Hepatocyte (in vitro differentiated cells): ENCODE measurements at regions not wholly inside any gene's neighbourhood (a gene's known extent, or its start where the extent isn't known, plus 50 kb on each side); places are given as distances from the start of the nearest gene placed in this dataset.

Source experiments
- DNase-seq: peaks from one replicate; pipeline ENCODE4 v3.0.0-alpha.2; 2016; ENCODE audit warnings: low spot score
- H2AFZ ChIP-seq: fragments of 200-600 bp; sonication (generic); 2 replicates; pipeline ENCODE4 v1.6.0; 2016; ENCODE audit warnings: antibody characterized with exemption, mild to moderate bottlenecking
- H3K27ac ChIP-seq: fragments of 200-600 bp; sonication (generic); 2 replicates; pipeline ENCODE4 v1.5.1; 2016; ENCODE audit warnings: mild to moderate bottlenecking
- H3K27me3 ChIP-seq: fragments of 200-600 bp; sonication (generic); 2 replicates; pipeline ENCODE4 v1.6.1; 2016
- H3K36me3 ChIP-seq: fragments of 200-600 bp; sonication (generic); replicated peaks from 2 replicates; pipeline ENCODE4 v1.5.1; 2016; ENCODE audit warnings: low read depth; ENCODE audit not compliant: insufficient read depth
- H3K4me1 ChIP-seq: fragments of 200-600 bp; sonication (generic); 2 replicates; pipeline ENCODE4 v1.5.1; 2016; ENCODE audit warnings: mild to moderate bottlenecking, moderate library complexity; ENCODE audit not compliant: insufficient read depth
- H3K4me2 ChIP-seq: fragments of 200-600 bp; sonication (generic); 2 replicates; pipeline ENCODE4 v1.6.0; 2016
- H3K4me3 ChIP-seq: fragments of 200-600 bp; sonication (generic); 2 replicates; pipeline ENCODE4 v1.5.1; 2016; ENCODE audit warnings: mild to moderate bottlenecking
- H3K79me2 ChIP-seq: fragments of 200-600 bp; sonication (generic); 2 replicates; pipeline ENCODE4 v1.6.0; 2017; ENCODE audit warnings: mild to moderate bottlenecking
- H3K9me2 ChIP-seq: fragments of 200-600 bp; sonication (generic); replicated peaks from 2 replicates; pipeline ENCODE4 v1.6.0; 2017; ENCODE audit warnings: mild to moderate bottlenecking; ENCODE audit not compliant: insufficient read depth
- H3K9me3 ChIP-seq: fragments of 200-600 bp; sonication (generic); 2 replicates; pipeline ENCODE4 v1.5.1; 2016; ENCODE audit warnings: low read depth, mild to moderate bottlenecking
- H4K20me1 ChIP-seq: fragments of 200-600 bp; sonication (generic); 2 replicates; pipeline ENCODE4 v1.6.0; 2016; ENCODE audit warnings: mild to moderate bottlenecking; ENCODE audit not compliant: insufficient read depth, poor library complexity, severe bottlenecking
- EZH2 ChIP-seq: fragments of 200-600 bp; sonication (generic); IDR thresholded peaks from 2 replicates; pipeline ENCODE4 v1.6.1; 2016; ENCODE audit warnings: antibody characterized with exemption, mild to moderate bottlenecking, borderline replicate concordance
- EZH2phosphoT487 ChIP-seq: fragments of 200-600 bp; sonication (generic); IDR thresholded peaks from one replicate; pipeline ENCODE4 v1.6.1; 2018; ENCODE audit warnings: antibody characterized with exemption, mild to moderate bottlenecking, low read depth, moderate library complexity; ENCODE audit not compliant: unreplicated experiment, severe bottlenecking
- WGBS: methylation state at CpG from one replicate; pipeline ENCODE4 v1.1.6; 2016; ENCODE audit warnings: low lambda C conversion rate; ENCODE audit errors: missing lambda C conversion rate; 5-methylcytosine and 5-hydroxymethylcytosine counted together
- TF ChIP-seq, protein P1 (sequence below): fragments of 200-600 bp; sonication (generic); IDR thresholded peaks from 2 replicates; pipeline ENCODE4 v1.5.1; 2016; ENCODE audit warnings: antibody characterized with exemption, mild to moderate bottlenecking; ENCODE audit not compliant: poor library complexity

DNA sequence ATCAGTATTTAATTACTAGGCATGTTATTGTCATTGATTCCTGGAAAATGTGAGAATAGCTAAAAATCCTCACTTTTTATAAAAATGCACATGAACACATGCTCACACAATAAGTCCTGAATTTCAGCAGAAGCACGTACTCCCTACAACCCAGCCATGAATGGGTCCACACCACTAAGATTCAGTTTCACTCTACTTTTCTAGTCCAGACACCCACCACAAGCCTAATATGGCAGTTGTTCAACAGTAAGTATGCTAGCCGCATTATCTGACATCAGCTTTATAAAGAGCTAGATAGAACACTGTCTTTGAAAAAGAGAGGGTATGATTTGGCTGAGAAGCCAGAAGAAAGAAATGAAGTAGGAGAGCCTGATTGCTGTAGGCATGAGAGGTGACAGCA is 639.3 kb downstream of the BRINP1 start:
- no peaks in the 10 kb centered on the region for H3K4me1 ChIP-seq

DNA sequence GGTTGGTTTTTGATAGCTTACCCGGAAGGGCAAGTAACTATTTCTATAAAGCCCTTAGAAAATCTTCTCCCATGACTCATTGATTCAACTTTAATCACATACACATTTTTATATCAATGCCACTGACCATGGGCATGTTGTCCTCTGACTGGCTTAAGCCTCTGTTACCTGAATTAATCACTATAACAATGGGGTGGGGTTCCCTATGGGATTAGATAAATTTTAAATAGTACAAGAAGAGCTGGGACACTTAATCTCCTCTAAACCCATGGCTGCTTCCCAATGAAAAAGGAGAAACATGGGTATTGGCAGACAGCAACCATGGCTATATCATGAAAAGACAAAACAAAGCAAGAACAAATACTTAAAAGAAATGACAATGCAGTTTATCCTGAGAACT is 636.2 kb downstream of the BRINP1 start:
- Histone ChIP-seq H3K4me3 (no peak overlapping the region), H2AFZ (no peak overlapping the region), H3K36me3 (no peaks in the 10 kb centered on the region), H3K79me2 (no peaks in the 10 kb centered on the region), H3K27ac (no peak overlapping the region), H3K9me3 (no peaks in the 10 kb centered on the region), H3K27me3 (no peaks in the 10 kb centered on the region), H3K9me2 (no peaks in the 10 kb centered on the region), H3K4me2 (no peak overlapping the region), H3K4me1 (no peaks in the 10 kb centered on the region), H4K20me1 (no peaks in the 10 kb centered on the region)
- TF ChIP-seq EZH2 (no peak), EZH2phosphoT487 (no peak)
- TF ChIP-seq, protein P1, sequence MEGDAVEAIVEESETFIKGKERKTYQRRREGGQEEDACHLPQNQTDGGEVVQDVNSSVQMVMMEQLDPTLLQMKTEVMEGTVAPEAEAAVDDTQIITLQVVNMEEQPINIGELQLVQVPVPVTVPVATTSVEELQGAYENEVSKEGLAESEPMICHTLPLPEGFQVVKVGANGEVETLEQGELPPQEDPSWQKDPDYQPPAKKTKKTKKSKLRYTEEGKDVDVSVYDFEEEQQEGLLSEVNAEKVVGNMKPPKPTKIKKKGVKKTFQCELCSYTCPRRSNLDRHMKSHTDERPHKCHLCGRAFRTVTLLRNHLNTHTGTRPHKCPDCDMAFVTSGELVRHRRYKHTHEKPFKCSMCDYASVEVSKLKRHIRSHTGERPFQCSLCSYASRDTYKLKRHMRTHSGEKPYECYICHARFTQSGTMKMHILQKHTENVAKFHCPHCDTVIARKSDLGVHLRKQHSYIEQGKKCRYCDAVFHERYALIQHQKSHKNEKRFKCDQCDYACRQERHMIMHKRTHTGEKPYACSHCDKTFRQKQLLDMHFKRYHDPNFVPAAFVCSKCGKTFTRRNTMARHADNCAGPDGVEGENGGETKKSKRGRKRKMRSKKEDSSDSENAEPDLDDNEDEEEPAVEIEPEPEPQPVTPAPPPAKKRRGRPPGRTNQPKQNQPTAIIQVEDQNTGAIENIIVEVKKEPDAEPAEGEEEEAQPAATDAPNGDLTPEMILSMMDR = no peak
- no peak for DNase-seq
- WGBS = 42% methylated on average over 1 of the region's 1 CpG

More for the DNA sequence above, 639.3 kb downstream of the BRINP1 start:
- Histone ChIP-seq H3K27me3 (no peaks in the 10 kb centered on the region), H2AFZ (no peak overlapping the region), H3K4me3 (no peak overlapping the region), H3K9me3 (no peaks in the 10 kb centered on the region), H3K36me3 (no peaks in the 10 kb centered on the region), H3K79me2 (no peaks in the 10 kb centered on the region), H3K4me2 (no peak overlapping the region), H3K9me2 (no peaks in the 10 kb centered on the region), H3K27ac (no peak overlapping the region), H4K20me1 (no peaks in the 10 kb centered on the region)
- 97% methylated on average over 2 of the region's 2 CpGs for WGBS
- TF ChIP-seq, protein P1 = no peak
- TF ChIP-seq EZH2phosphoT487 = no peak
- no peak for TF ChIP-seq EZH2
- no peak for DNase-seq

DNA sequence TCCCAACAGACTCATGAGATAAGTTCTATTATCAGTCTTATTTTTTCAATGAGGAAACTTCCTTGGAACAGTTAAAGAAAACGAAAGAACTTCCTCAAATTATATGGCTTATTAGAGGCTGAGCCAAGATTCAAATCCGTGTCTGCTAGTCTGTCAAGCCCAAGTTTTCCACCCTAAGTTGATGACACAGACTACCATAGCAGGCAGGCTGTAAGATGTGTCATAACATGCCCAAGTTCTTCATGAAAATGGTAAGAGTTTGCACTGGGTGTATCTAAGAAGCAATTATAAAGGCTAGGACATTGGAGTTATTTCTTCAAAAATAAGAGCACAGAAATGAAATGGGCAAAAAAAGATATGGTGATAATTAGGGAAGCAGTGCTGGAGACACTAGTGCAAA is 634.5 kb downstream of the BRINP1 start:
- H3K4me3 ChIP-seq = no peak overlapping the region
- H3K9me2 ChIP-seq = no peaks in the 10 kb centered on the region
- no peaks in the 10 kb centered on the region for H3K4me1 ChIP-seq
- H3K9me3 ChIP-seq = no peaks in the 10 kb centered on the region
- no peaks in the 10 kb centered on the region for H3K79me2 ChIP-seq
- no peak for DNase-seq
- no peak overlapping the region for H3K4me2 ChIP-seq
- no peaks in the 10 kb centered on the region for H3K27me3 ChIP-seq
- no peak overlapping the region for H2AFZ ChIP-seq
- H3K36me3 ChIP-seq = no peaks in the 10 kb centered on the region
- TF ChIP-seq, protein P1 = no peak
- no peak for TF ChIP-seq EZH2
- no peak for TF ChIP-seq EZH2phosphoT487
- no peak overlapping the region for H3K27ac ChIP-seq
- WGBS = 68% methylated on average over 2 of the region's 2 CpGs
- no peaks in the 10 kb centered on the region for H4K20me1 ChIP-seq

DNA sequence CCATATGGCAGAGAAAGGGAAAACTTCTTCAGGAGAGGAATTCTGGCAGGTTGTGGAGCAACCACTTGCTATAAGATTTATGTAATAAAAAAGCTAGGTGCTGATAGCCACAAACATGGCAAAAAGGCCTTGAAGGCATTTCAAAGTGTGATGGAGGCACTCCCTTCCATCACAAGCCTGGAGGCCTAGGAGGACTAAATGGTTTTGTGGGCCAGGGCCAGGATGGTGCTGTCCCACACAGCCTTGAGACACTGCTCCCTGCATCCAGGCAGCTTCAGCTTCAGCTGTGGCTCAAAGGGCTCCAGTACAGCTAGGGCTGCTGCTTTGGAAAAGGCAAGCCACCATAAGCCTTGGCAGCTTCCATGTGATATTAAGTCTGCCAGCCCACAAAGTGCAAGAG is 632.8 kb downstream of the BRINP1 start:
- H4K20me1 ChIP-seq = no peaks in the 10 kb centered on the region
- no peaks in the 10 kb centered on the region for H3K9me2 ChIP-seq
- no peak overlapping the region for H3K27ac ChIP-seq
- no peaks in the 10 kb centered on the region for H3K9me3 ChIP-seq
- no peak overlapping the region for H3K4me3 ChIP-seq
- no peak for DNase-seq
- no peaks in the 10 kb centered on the region for H3K27me3 ChIP-seq
- H3K36me3 ChIP-seq = no peaks in the 10 kb centered on the region
- TF ChIP-seq EZH2phosphoT487 (no peak), EZH2 (no peak)
- TF ChIP-seq, protein P1 = no peak
- no peaks in the 10 kb centered on the region for H3K4me1 ChIP-seq
- H3K79me2 ChIP-seq = no peaks in the 10 kb centered on the region
- H2AFZ ChIP-seq = no peak overlapping the region
- H3K4me2 ChIP-seq = no peak overlapping the region
